Transverse colon (tissue), 4 donors: ENCODE measurements at regions not wholly inside any gene's neighbourhood (a gene's known extent, or its start where the extent isn't known, plus 50 kb on each side); places are given as distances from the start of the nearest gene placed in this dataset.

Experiments
- EP300 ChIP-seq: sonication (generic); formaldehyde crosslinking; IDR thresholded peaks from one replicate; pipeline ENCODE4 v1.6.1; 2017; ENCODE audit warnings: antibody characterized with exemption, low read depth
- POLR2AphosphoS5 ChIP-seq, 3 donors: sonication (generic); formaldehyde crosslinking; IDR thresholded peaks; one replicate each; pipeline ENCODE4 v1.6.1; 2016; ENCODE audit warnings: antibody characterized with exemption in 3 of 3
- TF ChIP-seq, protein P1 (sequence below), 5 experiments: fragments of 200-600 bp in 3 of 5; fragments of 450-650 bp in 2 of 5; sonication (generic) in 3 of 5; IDR thresholded peaks; 1 replicate in 2 of 5; 2 replicates in 3 of 5; pipeline ENCODE4 v1.5.1; 2016 to 2017; ENCODE audit warnings: antibody characterized with exemption in 5 of 5, inconsistent platforms in 3 of 5, mild to moderate bottlenecking in 2 of 5, moderate library complexity in 1 of 5

DNA sequence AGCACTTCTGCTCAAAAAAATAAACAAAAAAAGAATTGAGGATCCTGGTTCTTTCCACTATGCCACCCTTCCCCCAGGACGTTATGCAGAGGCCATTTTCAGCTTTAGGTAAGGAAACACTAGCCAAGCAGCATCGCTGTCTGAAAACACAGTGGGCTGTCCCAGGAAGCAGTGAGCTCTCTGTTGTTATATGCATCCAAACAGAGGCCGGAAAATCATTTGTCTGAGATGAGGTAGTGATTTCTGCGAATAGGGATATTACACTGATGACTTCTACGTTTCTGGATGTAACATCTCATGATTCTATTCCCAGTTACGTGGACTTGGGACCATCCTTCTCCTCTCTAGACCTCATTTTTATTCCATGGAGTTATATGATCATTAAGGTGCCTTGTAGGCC is 137.2 kb downstream of the OMA1 start:
- no peak for TF ChIP-seq EP300
- TF ChIP-seq POLR2AphosphoS5 (IDR thresholded peaks at IDR 0.05): no peak
- TF ChIP-seq, protein P1, sequence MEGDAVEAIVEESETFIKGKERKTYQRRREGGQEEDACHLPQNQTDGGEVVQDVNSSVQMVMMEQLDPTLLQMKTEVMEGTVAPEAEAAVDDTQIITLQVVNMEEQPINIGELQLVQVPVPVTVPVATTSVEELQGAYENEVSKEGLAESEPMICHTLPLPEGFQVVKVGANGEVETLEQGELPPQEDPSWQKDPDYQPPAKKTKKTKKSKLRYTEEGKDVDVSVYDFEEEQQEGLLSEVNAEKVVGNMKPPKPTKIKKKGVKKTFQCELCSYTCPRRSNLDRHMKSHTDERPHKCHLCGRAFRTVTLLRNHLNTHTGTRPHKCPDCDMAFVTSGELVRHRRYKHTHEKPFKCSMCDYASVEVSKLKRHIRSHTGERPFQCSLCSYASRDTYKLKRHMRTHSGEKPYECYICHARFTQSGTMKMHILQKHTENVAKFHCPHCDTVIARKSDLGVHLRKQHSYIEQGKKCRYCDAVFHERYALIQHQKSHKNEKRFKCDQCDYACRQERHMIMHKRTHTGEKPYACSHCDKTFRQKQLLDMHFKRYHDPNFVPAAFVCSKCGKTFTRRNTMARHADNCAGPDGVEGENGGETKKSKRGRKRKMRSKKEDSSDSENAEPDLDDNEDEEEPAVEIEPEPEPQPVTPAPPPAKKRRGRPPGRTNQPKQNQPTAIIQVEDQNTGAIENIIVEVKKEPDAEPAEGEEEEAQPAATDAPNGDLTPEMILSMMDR (IDR thresholded peaks at IDR 0.05): no peak
